NCI-H2196 (cell line): ENCODE measurements at regions not wholly inside any gene's neighbourhood (a gene's known extent, or its start where the extent isn't known, plus 50 kb on each side); places are given as distances from the start of the nearest gene placed in this dataset.

Experiments
- DNase-seq: peaks from one replicate; lab custom pipeline; 2025; ENCODE audit not compliant: unreplicated experiment; lab: John Stamatoyannopoulos, UW

DNA sequence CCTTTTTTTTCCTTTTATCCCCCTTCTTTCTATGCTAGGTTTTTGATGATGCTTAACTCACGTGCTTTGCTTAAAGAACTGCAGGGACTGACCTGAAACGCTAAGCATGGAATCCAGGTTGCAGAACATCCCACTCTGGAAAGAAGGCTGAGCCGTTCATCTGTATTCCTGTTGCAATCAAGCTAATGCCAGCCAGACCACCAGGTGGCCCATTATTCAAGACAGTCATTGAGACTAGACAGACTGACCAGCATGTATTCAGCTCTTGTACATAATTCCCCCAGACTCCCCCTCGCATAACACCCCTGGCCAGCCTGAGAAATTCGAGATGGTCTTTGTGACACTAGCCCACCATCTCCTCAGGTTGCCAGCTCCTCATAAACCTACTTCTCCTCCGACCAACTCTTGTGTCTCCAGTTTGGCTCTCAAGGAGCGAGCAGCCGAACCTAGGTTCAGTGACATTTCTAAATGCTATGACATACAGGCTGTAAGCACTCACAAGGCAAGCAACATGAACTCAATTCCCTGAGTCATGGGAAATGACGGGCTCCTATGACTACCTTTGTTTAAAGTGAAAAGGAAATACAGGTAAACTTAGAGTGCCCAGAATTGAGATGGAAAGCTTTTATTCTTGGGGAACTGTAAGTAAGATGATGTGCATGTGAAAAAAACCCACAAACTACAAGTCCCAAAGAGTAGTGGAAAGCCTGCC lies 309.3 kb upstream of the CDYL start:
- DNase-seq: no peak

GRCh38 chr6:4466261-4466660 lies 309.9 kb upstream of the CDYL start:
- no peak for DNase-seq

- DNase-seq: no peak
Observed at GRCh38 chr6:4464638-4465037, 311.6 kb upstream of the CDYL start.

DNA sequence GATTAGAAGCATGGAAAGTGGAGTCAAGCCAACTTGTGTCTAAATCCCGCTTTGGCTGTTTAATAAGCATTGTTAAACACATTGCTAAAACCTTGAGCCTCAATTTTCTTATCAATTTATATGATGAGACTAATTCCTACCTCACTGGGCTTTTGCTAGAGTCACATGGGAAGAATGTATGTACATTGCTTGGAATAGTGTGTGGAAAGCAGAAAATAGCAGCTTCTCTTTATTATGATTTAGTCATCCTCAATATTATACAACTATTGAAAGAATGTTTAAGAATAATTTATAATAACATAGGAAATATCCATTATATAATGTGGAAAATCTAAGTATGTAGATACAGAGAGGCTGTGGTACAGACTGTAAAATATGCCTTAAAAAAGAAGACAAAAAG lies 313.0 kb upstream of the CDYL start:
- no peak for DNase-seq

DNA sequence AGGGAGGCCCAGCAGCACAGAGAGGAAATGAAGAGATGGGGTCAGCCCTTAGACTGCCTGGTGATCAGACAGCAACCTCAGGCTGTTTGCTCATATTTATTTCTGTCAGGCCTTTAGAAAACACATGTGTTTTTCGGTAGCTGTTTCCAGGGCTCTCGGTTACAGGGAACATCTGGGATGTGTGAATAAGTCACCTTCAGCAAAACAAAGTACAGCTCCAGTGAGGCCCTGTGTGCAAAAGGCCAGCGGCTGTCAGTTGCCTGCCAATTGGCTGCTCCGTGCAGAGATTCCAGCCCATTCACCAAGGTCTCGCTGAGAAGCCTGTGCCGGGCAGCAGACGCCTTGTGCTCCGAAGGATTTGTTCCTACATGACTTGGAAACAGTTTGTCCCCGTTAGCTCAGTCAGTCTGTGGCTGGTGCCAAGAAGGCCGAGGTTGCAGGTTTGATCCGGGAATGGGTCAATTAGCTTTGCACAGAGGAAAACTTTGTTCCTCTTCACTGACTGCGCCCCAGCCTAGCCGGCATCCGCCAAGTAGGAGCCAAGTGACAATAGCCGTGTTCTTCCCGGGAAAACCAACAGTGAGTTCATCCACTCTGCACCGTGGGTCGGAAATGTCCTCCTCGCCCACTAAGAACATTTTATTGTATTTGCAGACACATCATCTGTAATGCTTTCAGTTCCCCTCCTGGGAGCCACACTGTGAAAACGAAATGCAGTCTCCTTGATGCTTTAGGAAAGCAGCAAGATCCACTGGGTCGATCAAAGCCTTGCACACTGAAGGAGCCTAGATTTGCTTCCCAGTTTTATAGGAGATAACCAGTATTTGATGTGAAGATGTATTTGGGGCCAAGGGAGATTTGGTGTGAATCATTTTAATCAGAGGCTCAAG lies 315.4 kb upstream of the CDYL start:
- DNase-seq: no peak

GRCh38 chr6:4459996-4460395 lies 316.2 kb upstream of the CDYL start:
- DNase-seq: no peak

GRCh38 chr6:4459032-4459431 lies 317.2 kb upstream of the CDYL start:
- DNase-seq: no peak

GRCh38 chr6:4451718-4452117 lies 316.3 kb upstream of the ECI2 start:
- DNase-seq: no peak

DNA sequence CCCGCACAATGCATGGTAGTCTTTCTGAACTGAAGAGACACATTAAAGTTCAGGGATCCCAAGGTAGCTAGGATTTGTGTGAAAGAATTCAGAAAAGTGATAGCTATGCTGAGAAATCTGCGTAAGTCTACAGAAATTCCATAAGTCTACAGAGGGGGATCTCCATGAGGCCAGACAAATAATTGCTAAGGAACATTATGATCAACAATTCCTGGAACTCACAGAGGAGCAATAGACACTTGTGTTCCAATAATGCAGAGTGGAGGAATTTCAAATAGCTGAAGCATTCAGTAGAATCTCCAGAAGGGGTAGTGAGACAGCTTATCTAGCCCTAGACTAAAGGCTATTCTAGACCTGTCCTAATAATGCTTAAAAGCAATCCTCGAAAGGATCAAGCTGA lies 315.7 kb upstream of the ECI2 start:
- no peak for DNase-seq

DNA sequence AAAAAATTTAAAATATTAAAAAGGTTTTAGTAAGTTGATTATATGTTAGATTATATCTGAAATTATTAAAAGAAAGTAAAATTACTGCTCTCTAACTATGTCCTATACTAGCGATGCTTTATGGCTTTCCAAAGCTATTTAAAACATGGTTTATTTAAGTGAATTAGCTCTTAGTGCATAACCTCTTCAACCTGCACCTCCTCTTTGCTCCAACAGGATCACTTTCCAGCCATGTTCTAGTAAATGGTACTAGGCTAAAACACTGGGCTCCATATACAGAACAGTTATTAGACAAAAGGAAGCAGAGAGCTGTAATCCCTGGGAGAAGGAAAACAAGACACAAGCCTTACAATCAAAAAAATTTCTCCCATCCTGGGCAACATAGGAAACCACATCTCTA lies 314.9 kb upstream of the ECI2 start:
- no peak for DNase-seq

DNA sequence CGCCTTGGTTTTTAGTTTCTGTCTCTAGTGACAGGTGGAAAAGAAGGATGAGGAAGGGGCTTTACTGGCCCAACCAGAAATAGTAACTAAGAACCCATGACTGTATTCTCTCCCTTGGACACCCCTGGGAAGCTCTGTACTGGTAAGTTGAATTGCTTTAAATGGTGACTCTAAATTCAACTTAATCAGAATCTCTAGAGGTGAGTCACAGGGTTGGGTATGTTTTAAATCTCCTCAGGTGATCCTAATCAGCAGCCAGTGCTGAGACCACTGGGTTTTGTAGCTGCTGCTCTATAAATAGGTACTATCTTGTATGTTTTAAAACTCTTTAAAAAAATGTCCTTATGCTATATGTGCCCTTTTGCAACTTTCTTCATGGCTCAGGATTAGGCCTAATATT lies 314.0 kb upstream of the ECI2 start:
- no peak for DNase-seq

DNA sequence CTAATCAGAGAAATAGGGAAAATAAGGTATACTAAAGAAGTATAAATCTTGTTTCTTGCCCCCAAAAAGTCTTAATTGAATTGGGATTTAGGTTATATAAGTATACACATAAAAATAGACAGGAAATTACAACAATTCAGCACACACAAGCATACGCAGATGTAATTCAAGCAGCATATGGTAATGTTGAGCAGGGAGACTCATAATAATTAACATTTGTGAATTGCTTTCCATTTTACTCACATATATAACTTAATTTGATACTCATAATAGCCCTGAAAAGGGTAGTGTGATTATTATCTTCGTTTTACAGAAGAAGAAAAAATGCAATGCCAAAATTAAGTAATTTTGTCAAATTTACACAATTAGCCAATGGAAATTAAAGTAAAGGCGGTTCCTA lies 313.5 kb upstream of the ECI2 start:
- no peak for DNase-seq

- no peak for DNase-seq
Observed at GRCh38 chr6:4447639-4448330, 312.4 kb upstream of the ECI2 start.

DNA sequence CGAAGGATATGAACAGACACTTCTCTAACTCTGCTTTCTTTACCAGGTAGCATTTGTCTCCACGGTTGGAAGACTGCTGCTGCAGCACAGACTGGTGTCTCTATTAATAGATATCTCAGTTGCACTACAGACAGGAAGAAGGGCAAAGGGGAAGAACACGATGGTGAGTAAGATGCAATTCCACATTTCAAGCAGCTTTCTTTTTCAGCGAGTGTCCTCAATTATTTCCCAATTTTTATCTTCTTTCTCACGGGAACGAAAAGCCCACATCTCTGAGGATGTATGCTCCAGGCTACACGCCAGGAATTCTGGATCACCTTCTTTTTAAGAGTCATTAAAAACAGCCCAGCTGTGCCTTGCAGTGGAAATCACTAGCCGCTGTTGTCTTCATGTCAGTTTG lies 311.6 kb upstream of the ECI2 start:
- DNase-seq: no peak

- DNase-seq: no peak
Observed at GRCh38 chr6:4441981-4442434, 306.6 kb upstream of the ECI2 start.

DNA sequence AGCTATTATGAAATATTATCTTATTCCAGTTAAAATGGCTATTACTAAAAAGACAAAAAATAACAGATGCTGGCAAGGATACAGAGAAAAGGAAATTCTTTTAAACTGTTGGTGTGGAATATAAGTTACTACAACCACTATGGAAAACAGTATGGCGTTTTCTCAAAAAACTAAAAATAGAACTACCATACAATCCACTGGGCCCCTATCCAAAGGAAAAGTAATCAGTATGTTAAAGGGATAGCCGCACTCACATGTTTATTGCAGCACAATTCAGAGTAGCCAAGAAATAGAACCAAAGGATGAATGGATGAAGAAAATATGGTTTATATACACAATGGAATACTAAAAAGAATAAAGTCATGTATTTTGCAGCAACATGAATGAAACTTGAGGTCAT lies 303.8 kb upstream of the ECI2 start:
- no peak for DNase-seq

- DNase-seq: no peak
Observed at GRCh38 chr6:4437342-4437741, 302.0 kb upstream of the ECI2 start.

GRCh38 chr6:4435981-4436445 lies 300.6 kb upstream of the ECI2 start:
- no peak for DNase-seq

DNA sequence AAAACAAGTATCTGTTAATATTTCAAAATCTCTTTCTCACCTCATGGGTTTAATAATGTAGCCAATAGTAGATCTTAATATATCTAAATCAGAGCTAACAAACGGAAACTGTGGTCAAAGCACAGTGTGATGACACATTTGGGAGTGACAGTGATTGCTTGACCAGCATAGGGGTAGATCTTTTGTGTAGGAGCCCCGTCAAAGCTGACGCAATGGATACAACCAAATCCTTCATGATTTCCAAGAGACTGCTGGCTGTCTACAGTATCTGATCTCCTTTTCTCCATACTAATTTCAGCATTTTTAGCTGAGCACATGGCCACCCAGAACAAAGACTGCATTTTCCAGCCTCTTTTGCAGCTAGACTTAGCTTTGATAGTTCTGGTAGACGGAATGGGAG lies 299.3 kb upstream of the ECI2 start:
- no peak for DNase-seq

GRCh38 chr6:4433199-4433598 lies 297.8 kb upstream of the ECI2 start:
- no peak for DNase-seq

DNA sequence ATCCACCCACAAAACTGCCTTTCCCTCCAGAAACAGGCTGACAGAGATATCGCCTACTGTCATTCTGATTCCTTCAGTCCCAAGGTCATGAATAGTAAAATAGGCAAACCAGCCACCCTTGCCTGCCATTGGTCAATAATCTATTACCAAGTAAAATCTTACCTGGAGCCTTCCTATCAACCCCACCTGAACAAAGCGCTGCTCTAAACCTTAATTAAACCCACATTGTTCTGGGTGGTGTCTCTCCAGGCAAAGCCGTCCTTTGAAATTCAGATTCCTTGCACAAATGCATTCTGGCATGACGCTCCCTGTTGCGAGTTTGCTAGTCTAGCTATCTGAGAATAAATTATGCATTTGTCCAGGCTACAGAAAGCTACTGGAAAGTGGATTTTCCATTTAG lies 291.6 kb upstream of the ECI2 start:
- DNase-seq: no peak

DNA sequence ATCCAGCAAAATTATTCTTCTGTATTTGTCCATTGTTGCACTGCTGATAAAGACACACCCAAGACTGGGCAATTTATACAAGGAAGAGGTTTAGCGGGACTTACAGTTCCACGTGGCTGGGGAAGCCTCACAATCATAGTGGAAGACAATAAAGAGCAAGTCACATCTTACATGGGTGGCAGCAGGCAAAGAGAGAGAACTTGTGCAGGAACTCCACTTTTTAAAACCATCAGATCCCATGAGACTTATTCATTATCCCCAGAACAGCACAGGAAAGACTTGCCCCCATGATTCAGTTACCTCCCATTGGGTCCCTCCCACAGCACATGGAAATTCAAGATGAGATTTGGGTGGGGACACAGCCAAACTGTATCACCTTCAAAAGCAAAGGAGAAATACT lies 286.5 kb upstream of the ECI2 start:
- no peak for DNase-seq
